ENCODE measurements at regions not wholly inside any gene's neighbourhood (a gene's known extent, or its start where the extent isn't known, plus 50 kb on each side); places are given as distances from the start of the nearest gene placed in this dataset.

- H3K36me3 ChIP-seq (ENCODE audit: insufficient read depth, low read length), result no peaks in the 10 kb centered on the region
- H2AFZ ChIP-seq (ENCODE audit: low read length, unreplicated experiment), result no peak overlapping the region
- no peaks in the 10 kb centered on the region for H3K79me2 ChIP-seq (ENCODE audit: control insufficient read depth, insufficient read depth, low read length, unreplicated experiment)
- no peaks in the 10 kb centered on the region for H3K4me1 ChIP-seq (ENCODE audit: control insufficient read depth, insufficient read depth, low read length, unreplicated experiment)
- no peak overlapping the region for H3K27ac ChIP-seq (ENCODE audit: low read depth, low read length)
- H3K4me3 ChIP-seq (ENCODE audit: low read depth, low read length), result no peak overlapping the region
- no peaks in the 10 kb centered on the region; the same call in 1 of the 2 replicates for H3K27me3 ChIP-seq (ENCODE audit: insufficient read depth, low read length)
These were observed 166.3 kb downstream of the FAM43A start for GRCh38 chr3:194851941-194852340.

DNA sequence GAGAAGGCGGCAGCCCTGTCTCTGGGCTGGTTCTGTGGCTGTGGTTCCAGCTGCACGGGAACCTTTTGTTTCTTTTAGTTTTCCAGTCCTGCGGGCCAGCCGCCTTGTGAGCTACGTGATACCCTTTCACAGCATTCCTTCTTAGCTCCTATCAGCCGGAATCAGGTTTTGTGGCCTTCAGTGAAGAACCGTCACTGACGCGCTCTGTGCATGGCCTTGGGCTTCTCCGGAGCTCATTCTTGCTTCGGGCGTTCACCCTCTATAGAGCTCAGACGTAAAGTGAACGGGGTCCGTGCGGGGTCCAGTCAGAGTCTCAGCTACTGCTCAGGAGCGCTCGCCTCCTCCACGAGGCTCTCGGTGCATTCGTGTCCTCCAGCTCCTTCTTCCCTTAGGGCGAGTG lies 166.7 kb downstream of the FAM43A start:
- H3K4me3 ChIP-seq (ENCODE audit: low read depth, low read length), result no peak overlapping the region
- no peaks in the 10 kb centered on the region for H3K36me3 ChIP-seq (ENCODE audit: insufficient read depth, low read length)
- no peaks in the 10 kb centered on the region for H3K79me2 ChIP-seq (ENCODE audit: control insufficient read depth, insufficient read depth, low read length, unreplicated experiment)
- no peak overlapping the region for H3K27ac ChIP-seq (ENCODE audit: low read depth, low read length)
- no peaks in the 10 kb centered on the region for H3K4me1 ChIP-seq (ENCODE audit: control insufficient read depth, insufficient read depth, low read length, unreplicated experiment)
- no peaks in the 10 kb centered on the region; the same call in 1 of the 2 replicates for H3K27me3 ChIP-seq (ENCODE audit: insufficient read depth, low read length)
- no peak overlapping the region for H2AFZ ChIP-seq (ENCODE audit: low read length, unreplicated experiment)

DNA sequence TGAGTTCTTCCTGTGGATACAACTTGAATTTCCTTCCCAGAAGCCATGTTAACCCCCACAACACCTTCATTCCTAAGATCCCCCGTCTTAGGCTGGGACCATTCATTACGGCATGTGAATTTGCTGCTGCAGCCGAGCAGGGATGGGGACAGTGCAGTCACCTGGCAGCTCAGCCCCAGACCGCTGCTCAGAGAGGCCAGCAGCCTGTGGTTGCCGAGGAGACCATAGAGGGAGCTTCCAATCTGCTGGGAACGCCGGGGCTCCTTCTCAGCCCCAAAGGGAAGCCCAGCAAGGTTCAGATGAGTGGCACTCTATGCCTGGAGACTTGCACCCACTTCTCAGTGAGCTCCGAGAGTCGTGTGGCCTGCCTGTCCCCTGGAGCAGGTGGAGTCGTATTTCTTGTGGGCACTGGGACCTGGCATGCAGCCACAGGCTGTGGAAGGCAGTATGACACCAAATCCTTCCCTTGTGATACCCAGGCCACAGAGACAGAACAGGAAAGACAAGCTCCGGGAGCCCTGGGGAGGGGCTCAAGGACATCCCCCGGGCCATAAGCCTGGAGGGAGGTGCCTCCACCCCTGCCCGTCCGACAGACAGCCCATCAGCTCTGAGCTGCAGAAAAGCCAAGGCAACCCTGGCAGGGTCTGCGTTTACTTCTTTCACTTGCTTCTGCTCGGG lies 167.3 kb downstream of the FAM43A start:
- H3K4me1 ChIP-seq (ENCODE audit: control insufficient read depth, insufficient read depth, low read length, unreplicated experiment), result no peaks in the 10 kb centered on the region
- H3K4me3 ChIP-seq (ENCODE audit: low read depth, low read length), result no peak overlapping the region
- H3K27me3 ChIP-seq (ENCODE audit: insufficient read depth, low read length), result no peaks in the 10 kb centered on the region; the same call in 1 of the 2 replicates
- no peaks in the 10 kb centered on the region for H3K36me3 ChIP-seq (ENCODE audit: insufficient read depth, low read length)
- H2AFZ ChIP-seq (ENCODE audit: low read length, unreplicated experiment), result no peak overlapping the region
- no peaks in the 10 kb centered on the region for H3K79me2 ChIP-seq (ENCODE audit: control insufficient read depth, insufficient read depth, low read length, unreplicated experiment)
- no peak overlapping the region for H3K27ac ChIP-seq (ENCODE audit: low read depth, low read length)

DNA sequence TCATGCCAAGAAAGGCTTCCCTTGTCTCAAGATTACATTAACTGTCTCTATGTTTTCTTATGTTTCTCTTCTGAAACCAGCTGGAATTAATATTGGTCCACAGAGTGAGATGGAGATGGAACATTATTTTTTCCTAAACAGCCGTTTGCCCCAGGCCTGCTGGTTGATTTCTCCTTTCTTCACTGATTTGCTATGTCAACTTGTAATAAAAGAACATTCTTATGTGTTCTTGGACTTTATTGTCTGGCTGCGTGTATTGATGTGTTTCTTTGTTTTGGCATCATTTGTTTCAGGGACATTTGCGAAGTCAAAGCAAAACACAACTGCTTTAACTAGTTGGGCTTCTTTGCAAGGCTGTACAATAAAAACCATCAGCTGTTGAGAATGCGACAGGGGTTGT lies 168.5 kb downstream of the FAM43A start:
- Histone ChIP-seq H3K36me3 (ENCODE audit: insufficient read depth, low read length) (no peaks in the 10 kb centered on the region), H3K27me3 (ENCODE audit: insufficient read depth, low read length) (no peaks in the 10 kb centered on the region; the same call in 1 of the 2 replicates), H3K79me2 (ENCODE audit: control insufficient read depth, insufficient read depth, low read length, unreplicated experiment) (no peaks in the 10 kb centered on the region), H3K27ac (ENCODE audit: low read depth, low read length) (no peak overlapping the region), H3K4me1 (ENCODE audit: control insufficient read depth, insufficient read depth, low read length, unreplicated experiment) (no peaks in the 10 kb centered on the region), H2AFZ (ENCODE audit: low read length, unreplicated experiment) (no peak overlapping the region), H3K4me3 (ENCODE audit: low read depth, low read length) (no peak overlapping the region)

DNA sequence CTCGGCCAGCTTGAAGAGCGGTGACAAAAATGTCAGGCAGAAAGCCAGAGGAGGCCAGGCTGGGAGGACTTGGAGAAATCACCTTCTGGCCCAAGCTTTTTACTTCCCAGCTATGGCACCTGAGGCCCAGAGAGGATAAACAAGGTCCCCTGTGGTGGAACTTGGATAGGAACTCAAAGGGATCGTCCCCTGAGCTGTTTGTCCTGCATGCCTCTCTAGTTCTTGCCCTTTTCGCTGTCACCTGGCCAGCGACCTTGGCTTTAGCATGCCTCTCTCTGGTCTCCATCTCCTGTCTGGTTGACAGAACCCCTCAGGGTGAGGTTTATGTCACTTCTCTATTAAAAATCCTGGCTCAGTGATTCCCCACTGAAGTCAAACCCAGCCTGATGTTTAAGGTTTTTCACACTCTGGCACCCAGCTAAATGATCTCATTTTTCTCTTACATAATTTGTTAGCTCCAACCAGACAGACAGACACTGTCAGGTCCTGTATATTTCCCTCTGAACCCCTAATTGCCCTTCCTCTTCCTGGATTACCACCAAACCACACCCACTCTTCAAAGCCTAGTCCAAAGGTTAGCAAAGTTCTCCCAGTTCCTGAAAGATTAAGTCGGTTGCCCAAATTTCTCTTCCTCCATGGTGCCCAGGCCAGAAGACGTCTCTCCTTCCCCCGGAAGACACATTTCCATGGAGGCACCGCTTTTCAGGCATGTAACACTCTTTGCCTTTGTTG lies 169.1 kb downstream of the FAM43A start:
- H3K4me3 ChIP-seq (ENCODE audit: low read depth, low read length), result no peak overlapping the region
- H2AFZ ChIP-seq (ENCODE audit: low read length, unreplicated experiment), result no peak overlapping the region
- no peaks in the 10 kb centered on the region; the same call in 1 of the 2 replicates for H3K27me3 ChIP-seq (ENCODE audit: insufficient read depth, low read length)
- no peak overlapping the region for H3K27ac ChIP-seq (ENCODE audit: low read depth, low read length)
- no peaks in the 10 kb centered on the region for H3K79me2 ChIP-seq (ENCODE audit: control insufficient read depth, insufficient read depth, low read length, unreplicated experiment)
- no peaks in the 10 kb centered on the region for H3K36me3 ChIP-seq (ENCODE audit: insufficient read depth, low read length)
- no peaks in the 10 kb centered on the region for H3K4me1 ChIP-seq (ENCODE audit: control insufficient read depth, insufficient read depth, low read length, unreplicated experiment)

GRCh38 chr3:194856296-194856695 lies 170.6 kb downstream of the FAM43A start:
- Histone ChIP-seq H3K36me3 (ENCODE audit: insufficient read depth, low read length) (no peaks in the 10 kb centered on the region), H3K4me1 (ENCODE audit: control insufficient read depth, insufficient read depth, low read length, unreplicated experiment) (no peaks in the 10 kb centered on the region), H2AFZ (ENCODE audit: low read length, unreplicated experiment) (no peak overlapping the region), H3K27ac (ENCODE audit: low read depth, low read length) (no peak overlapping the region), H3K79me2 (ENCODE audit: control insufficient read depth, insufficient read depth, low read length, unreplicated experiment) (no peaks in the 10 kb centered on the region), H3K4me3 (ENCODE audit: low read depth, low read length) (no peak overlapping the region), H3K27me3 (ENCODE audit: insufficient read depth, low read length) (no peaks in the 10 kb centered on the region; the same call in 1 of the 2 replicates)

GRCh38 chr3:194857469-194858113 lies 171.9 kb downstream of the FAM43A start:
- Histone ChIP-seq H3K27me3 (ENCODE audit: insufficient read depth, low read length) (no peaks in the 10 kb centered on the region; the same call in none of the 2 replicates), H2AFZ (ENCODE audit: low read length, unreplicated experiment) (no peak overlapping the region), H3K4me1 (ENCODE audit: control insufficient read depth, insufficient read depth, low read length, unreplicated experiment) (no peaks in the 10 kb centered on the region), H3K27ac (ENCODE audit: low read depth, low read length) (no peak overlapping the region), H3K79me2 (ENCODE audit: control insufficient read depth, insufficient read depth, low read length, unreplicated experiment) (no peaks in the 10 kb centered on the region), H3K4me3 (ENCODE audit: low read depth, low read length) (no peak overlapping the region), H3K36me3 (ENCODE audit: insufficient read depth, low read length) (no peaks in the 10 kb centered on the region)

- no peaks in the 10 kb centered on the region for H3K79me2 ChIP-seq (ENCODE audit: control insufficient read depth, insufficient read depth, low read length, unreplicated experiment)
- H3K4me3 ChIP-seq (ENCODE audit: low read depth, low read length), result no peak overlapping the region
- peaks cover 6% of the 10 kb centered on the region for H3K27me3 ChIP-seq (ENCODE audit: insufficient read depth, low read length)
- no peaks in the 10 kb centered on the region for H3K36me3 ChIP-seq (ENCODE audit: insufficient read depth, low read length)
- no peak overlapping the region for H3K27ac ChIP-seq (ENCODE audit: low read depth, low read length)
- no peak overlapping the region for H2AFZ ChIP-seq (ENCODE audit: low read length, unreplicated experiment)
- no peaks in the 10 kb centered on the region for H3K4me1 ChIP-seq (ENCODE audit: control insufficient read depth, insufficient read depth, low read length, unreplicated experiment)
These were observed 172.7 kb downstream of the FAM43A start for GRCh38 chr3:194858382-194858781.

GRCh38 chr3:194860725-194861124 lies 175.0 kb downstream of the FAM43A start:
- Histone ChIP-seq H3K4me1 (ENCODE audit: control insufficient read depth, insufficient read depth, low read length, unreplicated experiment) (no peaks in the 10 kb centered on the region), H3K27ac (ENCODE audit: low read depth, low read length) (no peak overlapping the region), H3K4me3 (ENCODE audit: low read depth, low read length) (no peak overlapping the region), H2AFZ (ENCODE audit: low read length, unreplicated experiment) (no peak overlapping the region), H3K27me3 (ENCODE audit: insufficient read depth, low read length) (peaks cover 7% of the 10 kb centered on the region; the same call in 1 of the 2 replicates), H3K79me2 (ENCODE audit: control insufficient read depth, insufficient read depth, low read length, unreplicated experiment) (no peaks in the 10 kb centered on the region), H3K36me3 (ENCODE audit: insufficient read depth, low read length) (no peaks in the 10 kb centered on the region)

- H3K4me1 ChIP-seq (ENCODE audit: control insufficient read depth, insufficient read depth, low read length, unreplicated experiment), result no peaks in the 10 kb centered on the region
- no peak overlapping the region for H3K4me3 ChIP-seq (ENCODE audit: low read depth, low read length)
- no peaks in the 10 kb centered on the region for H3K79me2 ChIP-seq (ENCODE audit: control insufficient read depth, insufficient read depth, low read length, unreplicated experiment)
- no peak overlapping the region for H2AFZ ChIP-seq (ENCODE audit: low read length, unreplicated experiment)
- no peak overlapping the region for H3K27ac ChIP-seq (ENCODE audit: low read depth, low read length)
- H3K27me3 ChIP-seq (ENCODE audit: insufficient read depth, low read length), result peaks cover 7% of the 10 kb centered on the region; the same call in 1 of the 2 replicates
- no peaks in the 10 kb centered on the region for H3K36me3 ChIP-seq (ENCODE audit: insufficient read depth, low read length)
These were observed 175.7 kb downstream of the FAM43A start for GRCh38 chr3:194861375-194861774.
